NCI-H2196 treated with DMSO at 0.1 percent for 48 hours (cell line): ENCODE measurements at regions not wholly inside any gene's neighbourhood (a gene's known extent, or its start where the extent isn't known, plus 50 kb on each side); places are given as distances from the start of the nearest gene placed in this dataset.

Experiments used
- DNase-seq: peaks from one replicate; lab custom pipeline; 2025; ENCODE audit not compliant: unreplicated experiment; lab: John Stamatoyannopoulos, UW

DNA sequence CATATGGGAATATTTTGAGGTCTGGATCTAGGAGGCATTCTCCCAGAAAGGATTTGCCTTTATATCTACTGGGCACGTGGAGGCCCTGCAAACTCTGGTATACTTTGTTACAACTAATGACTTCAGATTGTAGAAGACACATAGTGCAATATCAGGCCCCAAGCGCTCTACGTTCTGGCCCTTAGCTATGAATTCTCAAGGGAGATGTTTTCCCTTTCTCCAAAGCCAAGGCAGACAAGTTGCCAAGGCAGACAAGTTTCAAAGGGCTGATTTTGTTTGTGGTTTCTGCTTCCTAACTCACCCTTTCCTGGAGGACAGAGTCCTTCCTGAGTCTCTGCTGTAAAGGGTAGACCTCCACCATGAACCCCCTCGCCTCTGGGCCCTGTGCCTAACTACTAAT lies 99.4 kb upstream of the CTTNBP2 start:
- no peak for DNase-seq

DNA sequence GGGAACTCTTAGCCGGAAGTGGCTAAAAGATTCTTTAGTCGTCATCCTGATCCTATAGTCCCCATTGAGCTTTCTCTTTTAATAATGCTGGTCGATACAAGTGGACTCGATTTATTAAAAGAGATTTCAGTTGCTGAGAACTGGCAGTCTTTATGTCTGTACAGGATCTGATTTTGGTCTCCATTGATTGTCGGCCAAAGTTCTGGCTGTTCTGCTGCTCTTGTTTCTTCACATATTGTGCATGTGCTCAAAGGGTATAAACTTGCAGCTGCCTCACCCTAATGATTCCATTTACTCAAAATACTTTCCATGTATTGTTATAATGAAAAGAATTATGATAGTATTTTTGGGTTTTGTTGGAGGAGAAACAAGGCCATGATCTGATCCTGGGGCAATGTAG lies 100.7 kb upstream of the CTTNBP2 start:
- no peak for DNase-seq

DNA sequence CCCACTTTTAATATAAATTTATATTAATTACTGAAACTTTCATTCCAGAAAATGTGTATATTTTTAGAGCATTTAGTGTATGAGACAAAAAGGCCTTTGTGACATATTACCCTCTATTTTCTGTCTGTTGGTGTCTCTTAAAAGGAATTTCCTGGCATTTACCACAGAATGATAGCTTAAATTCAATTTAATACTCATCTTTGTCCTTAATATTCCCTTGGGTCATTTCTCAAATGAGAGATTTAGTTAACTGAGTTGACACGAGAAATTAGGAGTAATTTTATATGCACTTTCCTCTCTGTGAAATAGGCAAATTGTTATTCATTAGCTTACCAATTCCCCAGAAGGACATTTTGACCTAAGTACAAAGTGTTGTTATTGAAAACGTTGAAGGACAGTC lies 101.7 kb upstream of the CTTNBP2 start:
- DNase-seq: no peak

DNA sequence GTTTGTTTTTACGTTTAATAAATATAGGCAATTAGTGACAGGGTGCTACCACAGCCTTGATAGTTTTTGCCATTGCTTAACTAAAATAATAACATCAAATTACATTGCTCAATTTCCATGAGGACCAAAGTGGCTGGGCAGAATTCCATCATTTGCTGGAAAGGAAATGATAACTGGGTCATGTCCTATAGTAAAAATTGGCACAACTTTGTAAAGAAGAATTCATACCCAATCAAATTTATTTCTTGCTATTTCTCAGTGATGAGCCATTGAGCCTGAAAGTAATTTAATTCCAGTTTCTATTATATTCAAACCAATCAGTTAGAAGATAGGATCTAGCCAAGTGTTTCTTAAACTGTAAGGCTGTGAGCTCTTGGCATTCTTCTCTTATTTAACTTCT lies 102.2 kb upstream of the CTTNBP2 start:
- no peak for DNase-seq

DNA sequence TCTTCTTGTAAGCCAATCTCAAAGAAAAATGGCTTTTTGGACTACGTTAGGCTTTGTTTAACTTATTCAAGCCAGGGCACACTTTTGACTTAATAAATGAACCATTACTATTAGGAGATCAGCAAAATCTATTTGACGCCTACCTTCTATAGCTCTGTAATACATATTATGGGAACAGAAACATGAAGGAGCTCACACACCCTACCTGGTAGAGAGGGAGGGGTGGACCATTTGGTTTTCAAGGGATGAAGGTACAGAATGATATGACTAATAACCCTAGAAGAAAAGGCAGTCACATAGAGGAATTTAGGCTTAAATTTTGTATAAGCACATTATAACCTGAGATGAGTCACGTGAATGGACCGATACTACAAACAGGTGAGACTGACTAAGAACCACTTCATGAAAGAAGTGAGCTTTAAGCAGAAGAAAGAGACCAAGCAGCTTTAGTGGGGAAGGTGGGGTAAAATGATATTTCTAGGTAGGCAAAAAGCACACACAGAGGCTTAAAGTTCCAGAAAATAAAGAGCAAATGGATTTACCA lies 106.8 kb upstream of the CTTNBP2 start:
- DNase-seq: no peak

DNA sequence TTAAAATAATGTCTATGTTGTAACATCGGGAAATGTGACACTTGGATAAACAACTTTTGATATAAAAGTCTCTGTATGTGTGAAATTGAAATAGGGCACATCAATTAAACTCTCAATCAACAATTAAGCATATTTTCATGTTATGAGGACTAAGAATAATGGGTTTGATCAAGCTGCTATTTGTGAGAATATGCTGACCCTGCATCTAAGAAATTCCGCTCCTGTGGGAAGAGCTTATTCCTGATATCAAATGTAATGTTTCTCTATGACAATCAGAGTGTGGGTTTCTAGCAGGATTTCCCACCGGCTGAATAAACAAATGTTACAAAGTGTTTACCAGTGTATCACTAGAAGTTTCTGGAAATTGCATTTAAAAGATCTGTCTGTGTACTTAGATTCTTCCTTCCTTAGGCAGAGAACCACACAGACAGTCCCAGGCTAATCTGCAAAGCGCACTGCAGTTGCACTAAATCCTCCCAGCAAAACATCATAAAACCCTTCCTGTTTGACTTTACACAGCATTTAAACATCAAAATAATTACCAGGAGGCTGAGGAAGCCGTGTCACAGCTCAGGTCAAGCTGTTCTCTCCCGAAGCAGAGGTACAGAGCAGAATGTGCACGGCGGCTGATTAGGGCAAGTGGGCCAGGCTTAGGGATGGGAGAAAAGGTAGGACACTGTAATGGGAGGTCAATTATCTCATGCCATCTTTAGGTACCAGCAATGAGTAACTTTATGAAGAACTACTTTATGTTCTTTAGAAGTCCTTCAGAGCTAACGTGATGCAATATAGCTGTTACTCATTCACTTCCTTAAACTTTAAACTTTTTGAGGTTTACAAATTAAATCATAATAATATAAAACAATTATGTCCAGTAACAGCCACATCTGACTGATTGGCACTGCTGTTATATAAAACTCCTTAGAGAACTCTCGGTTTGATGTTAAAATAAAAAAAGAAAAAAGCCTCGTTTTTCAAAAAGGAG lies 109.1 kb upstream of the CTTNBP2 start:
- DNase-seq: no peak

DNA sequence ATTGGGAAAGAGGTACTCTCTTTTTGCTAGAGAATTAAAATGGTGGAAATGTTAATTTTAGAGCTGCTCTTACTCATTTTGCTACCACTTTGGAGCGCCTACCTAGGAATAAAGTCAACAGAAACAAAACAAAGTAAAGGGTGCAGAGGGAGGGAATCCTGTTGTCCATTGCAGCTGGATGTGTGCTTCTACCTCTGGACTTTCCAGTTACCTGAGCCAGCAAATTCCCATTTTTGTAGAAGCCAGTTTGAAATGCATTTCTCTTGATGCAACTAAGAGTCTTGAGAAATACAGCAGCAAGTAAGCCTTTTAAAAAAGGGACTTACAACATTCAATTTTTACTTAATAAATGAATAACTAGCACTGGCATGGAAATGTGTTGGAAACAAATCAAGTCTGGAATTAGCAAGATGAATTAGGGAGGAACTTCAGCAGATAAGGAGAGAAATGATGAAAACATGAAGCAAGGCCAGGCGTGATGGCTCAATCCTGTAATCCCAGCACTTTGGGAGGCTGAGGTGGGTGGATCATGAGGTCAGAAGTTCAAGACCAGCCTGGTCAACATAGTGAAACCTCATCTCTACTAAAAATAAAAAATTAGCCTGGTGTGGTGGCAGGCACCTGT lies 113.5 kb upstream of the CTTNBP2 start:
- no peak for DNase-seq

DNA sequence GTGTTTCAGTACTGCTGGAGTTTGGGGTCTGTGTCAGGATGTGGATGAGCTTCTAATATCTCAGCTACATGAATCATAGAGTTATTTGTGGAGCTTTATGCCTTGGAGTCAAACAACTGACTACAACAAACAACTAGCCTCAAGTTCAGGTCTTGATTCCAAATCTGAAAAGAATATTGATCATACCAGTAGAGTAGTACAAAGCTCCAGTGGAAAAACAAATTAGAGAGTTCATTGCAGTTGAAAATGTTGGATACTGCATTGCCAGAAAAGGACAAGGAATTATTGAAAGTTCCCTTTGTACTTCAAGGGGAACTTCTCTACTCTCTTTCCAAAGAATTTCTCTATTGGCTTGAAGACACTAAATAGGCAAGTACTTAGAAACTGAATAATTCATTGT lies 117.6 kb upstream of the CTTNBP2 start:
- no peak for DNase-seq

DNA sequence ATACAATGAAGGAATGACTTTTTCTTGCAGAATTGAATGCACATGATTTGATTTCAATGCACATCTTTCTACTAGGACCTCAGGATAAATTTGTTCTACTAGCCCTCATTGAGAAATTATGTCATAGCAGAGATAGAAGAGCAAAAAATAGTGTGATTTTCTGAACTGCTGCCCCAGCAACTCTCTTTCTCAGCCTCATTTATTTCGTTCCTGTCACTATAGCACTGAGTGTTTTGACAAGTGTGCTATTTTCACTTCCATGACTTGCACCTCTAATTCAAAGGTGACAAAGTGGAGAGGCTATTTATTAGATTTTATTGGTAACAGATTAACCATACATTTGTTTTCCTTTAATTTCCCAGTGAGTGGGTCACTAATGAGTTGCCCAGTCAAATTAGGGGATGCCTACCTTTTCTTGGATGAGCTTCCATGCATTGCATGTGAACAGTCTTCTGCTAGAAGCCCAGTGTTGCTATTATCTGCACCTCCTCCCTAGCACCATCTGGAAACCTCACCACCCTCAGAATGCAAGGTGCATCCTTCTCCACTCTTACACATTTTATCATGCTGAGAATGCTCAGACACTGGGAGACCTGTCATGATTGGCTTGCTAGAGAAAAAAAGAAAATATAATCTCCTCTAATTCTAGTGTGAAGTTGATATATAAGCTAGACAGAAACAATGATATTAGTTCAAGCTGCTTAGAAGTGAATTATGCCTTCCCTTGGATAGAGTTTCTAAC lies 119.6 kb upstream of the CTTNBP2 start:
- no peak for DNase-seq

DNA sequence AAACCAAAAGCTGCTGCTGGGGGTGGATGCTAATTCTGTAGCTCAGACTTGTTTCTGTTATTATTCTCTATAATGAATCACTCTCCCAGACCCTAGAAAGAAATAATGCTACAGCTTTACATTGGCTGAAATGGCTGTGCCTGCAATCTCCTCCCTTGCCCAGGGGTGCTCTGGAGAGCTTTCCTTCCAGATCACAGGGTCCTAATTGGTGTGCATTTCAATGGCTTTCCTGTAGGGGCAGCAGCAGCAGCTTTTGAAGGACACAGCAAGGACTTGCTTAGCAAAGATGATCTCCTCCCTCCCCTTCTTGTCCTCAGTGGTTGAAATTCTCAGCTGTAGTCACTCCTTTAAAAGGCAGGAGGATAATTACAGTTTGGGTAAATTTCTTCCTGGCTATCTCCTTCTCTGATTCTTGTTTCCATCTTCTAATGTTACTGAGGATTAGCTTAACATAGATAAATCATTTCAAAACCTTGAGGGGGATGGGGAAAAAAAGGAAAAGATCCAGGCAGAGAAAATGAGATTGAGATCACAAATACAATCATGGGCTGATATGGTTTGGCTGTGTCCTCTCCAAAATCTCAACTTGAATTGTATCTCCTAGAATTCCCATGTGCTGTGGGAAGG lies 120.2 kb upstream of the CTTNBP2 start:
- DNase-seq: no peak

DNA sequence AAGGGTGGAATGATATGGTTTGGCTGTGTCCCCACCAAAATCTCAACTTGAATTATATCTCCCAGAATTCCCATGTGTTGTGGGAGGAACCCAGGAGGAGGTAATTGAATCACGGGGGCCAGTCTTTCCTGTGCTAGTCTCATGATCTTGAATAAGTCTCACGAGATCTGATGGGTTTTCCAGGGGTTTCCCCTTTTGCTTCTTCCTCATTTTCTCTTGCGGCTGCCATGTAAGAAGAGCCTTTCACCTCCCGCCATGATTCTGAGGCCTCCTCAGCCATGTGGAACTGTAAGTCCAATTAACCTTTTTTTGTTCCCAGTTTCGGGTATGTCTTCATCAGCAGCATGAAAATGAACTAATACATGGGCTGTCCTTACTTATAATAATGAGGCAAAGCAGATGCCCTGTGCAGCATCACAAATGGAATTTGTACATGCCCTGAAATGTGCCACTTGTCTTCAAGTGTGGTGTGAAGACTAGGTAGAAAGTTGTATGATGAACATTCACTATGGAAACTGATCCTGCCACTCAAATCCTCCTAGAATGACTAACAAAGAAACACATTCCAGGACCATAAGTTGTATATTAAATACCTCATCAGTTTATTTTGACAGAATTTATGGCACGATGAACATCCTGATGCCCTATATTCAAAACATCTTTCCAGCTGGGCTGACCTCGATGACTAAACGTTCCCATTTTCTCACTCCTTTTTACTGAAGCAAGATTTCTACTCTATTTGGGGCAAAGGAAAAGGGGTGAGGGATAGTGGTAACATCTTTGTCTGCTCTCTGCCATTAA lies 122.8 kb upstream of the CTTNBP2 start:
- no peak for DNase-seq

DNA sequence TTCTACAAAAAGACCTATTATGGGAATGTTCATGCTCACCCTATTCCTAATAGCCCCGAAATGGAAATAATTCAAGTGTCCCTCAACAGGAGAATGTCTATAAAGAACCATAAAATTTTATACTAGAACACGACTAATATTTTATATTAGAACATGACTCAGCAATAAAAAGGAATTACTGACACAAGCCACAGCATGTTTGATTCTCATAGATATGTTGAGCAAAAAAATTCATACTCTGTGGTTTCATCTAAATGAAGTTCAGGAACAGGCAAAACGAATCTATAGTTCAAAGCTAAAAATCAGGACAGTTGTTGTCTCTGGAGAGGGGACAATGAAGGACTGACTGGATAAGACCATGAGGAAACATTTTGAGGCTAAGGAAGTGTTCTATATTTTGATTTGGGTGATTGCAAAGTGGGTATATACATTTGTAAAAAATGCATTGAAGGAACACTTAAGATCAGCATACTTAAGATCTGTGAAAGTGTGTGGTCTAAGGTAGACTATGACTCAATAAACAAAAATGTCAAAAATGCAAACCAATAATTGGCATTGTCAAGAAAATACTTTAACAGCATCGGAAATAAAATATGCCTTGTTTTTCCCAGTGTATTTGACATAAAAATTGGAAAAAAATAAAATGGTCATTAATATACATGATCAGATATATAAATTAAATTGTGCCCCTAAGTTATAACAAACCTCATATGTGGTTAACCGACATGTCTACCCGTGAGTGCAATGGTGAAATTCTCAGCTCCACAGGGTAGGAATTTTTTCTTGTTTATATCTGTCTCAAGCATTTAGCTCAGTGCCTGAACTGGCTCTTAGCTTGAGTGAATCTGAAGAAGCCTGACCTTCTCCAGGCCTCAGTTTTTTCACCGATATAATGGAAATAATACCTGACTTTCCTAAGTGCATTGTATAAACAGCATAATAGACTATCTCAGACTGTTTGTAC lies 124.9 kb upstream of the CTTNBP2 start:
- DNase-seq: no peak

DNA sequence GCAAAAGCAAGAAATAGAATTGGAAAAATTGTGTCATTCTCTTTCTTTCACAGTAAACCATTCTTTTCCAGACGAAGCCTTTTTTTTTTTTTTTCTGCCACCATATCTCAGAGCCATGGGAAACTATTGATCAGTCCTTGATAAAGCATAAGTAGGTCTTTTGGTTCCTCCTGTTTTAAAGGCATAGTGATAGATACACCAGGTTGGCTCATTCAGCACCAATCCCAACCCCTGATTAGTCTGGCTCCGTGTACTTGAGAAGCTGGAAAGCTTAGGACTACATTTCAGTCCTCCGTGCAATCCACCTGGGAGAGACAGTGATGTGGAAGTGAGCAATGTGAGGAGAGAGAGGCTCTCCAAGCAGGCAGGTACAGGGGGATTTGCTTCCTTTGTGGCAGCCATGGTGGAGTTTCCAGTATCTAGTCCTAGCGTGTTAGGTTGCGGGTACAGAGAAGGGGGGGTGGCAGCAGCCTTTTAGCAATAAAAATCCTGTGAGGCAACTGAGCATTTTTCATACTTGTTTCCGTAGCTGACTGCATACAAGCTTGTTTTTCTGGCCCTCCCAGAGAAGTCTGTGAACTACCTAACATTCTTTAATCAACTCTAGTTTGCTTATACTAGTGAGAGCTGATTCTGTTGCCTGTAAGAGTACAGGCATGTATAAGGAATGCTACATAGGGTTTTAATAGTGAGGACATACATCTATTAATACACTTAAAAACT lies 127.4 kb upstream of the CTTNBP2 start:
- DNase-seq: no peak

DNA sequence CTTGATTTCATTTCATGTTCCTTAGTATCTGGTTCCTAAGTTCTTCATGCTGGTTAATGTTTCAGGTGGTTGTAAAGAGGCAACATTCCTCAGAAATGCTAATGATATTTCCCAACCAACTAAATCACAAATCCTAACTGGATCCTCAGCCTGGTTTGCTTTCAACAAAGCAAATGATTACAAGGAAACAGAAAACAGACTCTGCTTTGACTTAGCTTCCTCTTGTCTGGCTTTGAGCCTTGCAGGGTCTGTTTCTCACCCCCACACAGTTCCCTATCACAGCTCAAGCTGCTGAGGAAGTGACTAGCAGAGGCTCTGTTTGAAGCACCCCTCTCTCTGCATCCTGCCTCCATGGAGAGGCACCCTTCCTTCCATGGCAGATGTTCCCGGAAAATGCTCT lies 130.2 kb upstream of the CTTNBP2 start:
- no peak for DNase-seq

DNA sequence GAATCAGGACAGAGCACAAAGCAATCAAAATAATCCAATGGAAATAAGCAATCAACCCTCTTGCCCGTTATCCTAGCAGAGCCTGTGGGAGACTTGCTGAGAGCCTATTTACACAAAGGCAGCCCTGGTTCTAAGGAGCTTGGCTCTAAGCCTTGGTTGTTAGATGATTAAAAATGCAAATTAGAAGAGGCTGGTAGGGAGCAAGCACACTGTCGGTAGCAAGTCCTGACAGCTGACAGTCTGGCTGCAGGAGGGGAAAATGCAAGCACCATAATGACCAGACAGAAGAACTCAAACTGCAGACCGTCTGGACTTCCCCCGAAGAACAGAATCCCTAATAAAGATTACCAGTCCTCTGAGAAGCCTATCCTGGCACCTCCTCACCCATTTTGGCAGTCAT lies 131.8 kb upstream of the CTTNBP2 start:
- no peak for DNase-seq

DNA sequence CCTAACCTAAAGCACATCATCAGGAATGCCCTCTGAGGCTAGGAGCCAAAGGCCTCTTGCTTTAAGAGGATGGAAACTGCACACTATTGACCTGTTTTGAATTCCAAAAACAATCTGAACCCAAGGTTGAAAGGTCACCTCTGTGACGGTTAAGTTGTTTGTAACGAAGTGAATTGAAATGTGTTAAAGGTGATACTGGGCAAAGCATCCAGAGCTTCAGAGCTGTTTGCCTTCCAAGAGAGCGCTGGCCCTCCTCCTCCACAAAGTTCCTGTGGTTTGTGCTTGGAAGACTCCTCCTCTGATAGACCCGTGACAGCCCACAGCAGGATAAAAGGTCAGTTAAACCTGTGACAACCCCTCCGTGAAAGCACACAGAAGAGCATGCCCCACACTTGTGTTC lies 133.7 kb upstream of the CTTNBP2 start:
- DNase-seq: no peak

DNA sequence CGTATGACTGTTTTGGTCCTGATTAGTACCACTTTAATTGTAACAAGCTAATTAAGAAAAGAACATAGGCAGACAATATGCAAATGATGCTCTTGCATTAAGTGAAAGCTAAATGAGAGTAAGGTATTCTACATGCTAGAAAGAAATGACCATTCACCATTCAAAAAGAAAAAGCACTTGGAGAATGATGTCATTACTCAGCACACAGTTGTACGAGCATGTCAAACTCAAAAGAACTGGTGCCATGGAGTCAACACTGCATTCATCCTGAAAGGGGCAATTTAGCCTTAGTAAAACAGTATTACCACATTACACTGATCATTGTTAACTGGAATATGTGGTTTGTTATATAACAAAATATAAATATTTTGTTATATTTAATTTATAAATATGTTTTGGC lies 136.2 kb upstream of the CTTNBP2 start:
- no peak for DNase-seq

DNA sequence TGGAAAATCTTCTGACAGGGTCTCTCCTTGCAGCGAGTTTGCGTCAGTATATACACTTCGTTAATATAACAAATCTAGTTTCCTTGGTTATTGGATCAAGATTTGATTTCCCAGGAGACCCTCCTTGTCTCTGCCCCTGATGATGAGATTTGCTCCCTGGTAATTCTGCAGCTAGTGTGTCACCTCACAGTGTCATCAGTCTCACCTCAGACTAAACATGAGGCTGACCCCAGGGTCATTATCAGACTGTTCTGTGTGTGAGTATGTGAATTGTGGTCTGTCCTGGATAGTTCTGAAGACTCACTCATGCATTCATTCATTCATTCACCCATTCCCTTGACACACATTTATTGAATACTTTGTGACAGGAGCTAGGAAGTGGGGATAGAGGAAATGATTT lies 138.4 kb upstream of the CTTNBP2 start:
- no peak for DNase-seq
